Activated effector memory CD4-positive, alpha-beta T cell treated with anti-CD3 and anti-CD28 coated beads, Interleukin-2, amount 50 U/mL, for 16 hours (primary cell): ENCODE measurements at regions not wholly inside any gene's neighbourhood (a gene's known extent, or its start where the extent isn't known, plus 50 kb on each side); places are given as distances from the start of the nearest gene placed in this dataset.
A peak's percentile ranks its signal among the peaks of the same experiment; 100 is the strongest.
"Not testable (repeated sequence)": the region's sequence is repeated elsewhere in the genome, so short reads cannot be mapped to it uniquely, and the experiment has no call there.

Experiments
- DNase-seq: peaks from one replicate; pipeline ENCODE4 v3.0.0-alpha.2; 2020

DNA sequence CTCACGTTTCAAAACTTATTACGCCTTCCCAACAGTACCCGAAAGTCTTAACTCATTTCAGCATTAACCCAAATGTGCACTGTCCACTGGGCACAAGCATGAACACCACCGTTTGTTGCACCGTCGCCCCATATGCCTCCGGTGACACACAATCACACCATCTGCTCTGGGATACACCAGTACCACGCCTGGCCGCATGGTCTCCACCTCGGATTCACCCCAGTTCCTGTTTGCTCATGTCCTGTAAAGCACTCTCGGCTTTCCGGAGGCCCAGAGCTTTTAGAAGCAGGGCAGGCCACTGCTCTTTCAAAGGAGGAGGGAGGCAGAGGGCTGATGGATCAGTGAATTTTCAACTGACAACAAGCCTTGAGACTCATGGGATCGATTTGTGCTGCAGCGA is 1570.0 kb upstream of the DEFB115 start:
- DNase-seq = no peak

GRCh38 chr20:29689411-29690225 is 1567.8 kb upstream of the DEFB115 start:
- DNase-seq = peak; percentile 78

DNA sequence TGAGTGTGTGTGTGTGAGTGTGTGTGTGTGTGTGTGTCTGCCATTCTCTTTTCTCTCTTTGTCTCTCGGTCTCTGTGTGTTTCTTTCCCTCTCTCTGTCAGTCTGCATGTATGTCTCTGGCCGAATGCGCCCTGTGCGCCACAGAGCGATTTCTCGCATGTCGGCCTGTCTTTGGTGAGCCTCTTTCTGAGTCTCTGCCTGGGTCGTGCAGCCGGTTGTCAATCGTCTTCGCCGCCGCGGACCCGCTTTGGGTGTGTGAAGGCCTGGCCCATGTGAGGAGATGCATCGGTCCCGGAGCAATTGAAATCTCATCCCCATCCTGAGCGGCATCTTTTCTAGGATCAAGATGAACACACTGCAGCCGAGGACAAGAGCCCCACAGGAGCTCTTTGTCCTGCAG is 1567.2 kb upstream of the DEFB115 start:
- DNase-seq = no peak

DNA sequence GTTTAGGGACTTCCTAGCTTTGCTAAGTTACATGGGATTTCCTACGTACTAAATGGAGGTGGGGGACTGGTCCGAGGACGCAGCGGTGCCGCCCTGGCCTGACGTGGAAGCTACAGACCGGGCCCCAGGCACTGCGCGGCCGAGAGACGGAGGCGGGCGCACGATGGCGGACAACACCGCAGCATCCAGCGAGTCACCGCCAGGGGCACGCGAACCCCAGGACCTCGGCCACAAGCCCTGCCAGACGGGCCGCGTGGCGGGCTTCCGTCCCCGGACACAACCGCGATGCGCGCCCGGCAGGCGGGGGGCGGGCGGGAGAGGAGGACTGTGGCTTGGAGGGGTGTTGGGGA is 1516.9 kb upstream of the DEFB115 start:
- no peak for DNase-seq

- no peak for DNase-seq
Observed at GRCh38 chr20:29740951-29741593, 1516.4 kb upstream of the DEFB115 start.

- no peak for DNase-seq
Observed at GRCh38 chr20:29741594-29741893, 1515.9 kb upstream of the DEFB115 start.

DNA sequence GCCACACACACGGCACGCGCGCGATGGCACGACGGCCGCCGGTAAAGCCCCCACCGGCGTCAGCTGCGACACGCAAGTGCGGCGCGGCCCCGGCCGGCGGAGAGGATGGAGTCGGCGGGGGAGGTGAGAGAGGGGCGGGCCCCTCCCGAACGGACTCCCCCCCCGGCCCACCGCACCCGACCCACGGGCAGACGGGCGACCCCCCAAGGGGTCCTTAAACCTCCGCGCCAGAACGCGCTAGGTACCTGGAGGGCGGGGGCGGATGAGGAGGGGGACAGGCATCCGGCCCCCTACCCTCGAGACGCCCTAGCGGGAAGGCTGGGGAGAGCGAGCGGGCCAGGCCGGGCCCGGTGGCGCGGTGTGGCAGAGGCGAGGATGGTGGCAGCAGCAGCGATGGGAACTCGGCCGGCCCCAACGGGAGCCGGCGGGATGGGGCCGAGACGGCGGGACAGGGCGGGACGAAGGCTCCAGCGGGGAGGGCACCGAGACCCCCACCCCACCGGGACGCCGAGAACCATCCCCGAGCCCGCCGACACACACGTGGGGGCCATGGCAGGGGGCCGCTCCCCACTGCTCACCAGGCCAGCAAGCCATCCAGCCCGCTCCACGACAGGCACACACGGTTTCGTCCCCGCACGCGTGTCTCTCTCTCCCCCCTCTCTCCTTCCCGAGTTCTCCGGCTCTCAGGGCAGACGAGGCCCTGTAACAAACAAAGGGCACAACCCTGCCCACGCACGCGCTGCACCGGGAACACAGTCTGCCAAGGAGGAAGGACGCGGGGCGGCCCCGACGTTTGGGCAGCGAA is 1515.4 kb upstream of the DEFB115 start:
- no peak for DNase-seq

DNA sequence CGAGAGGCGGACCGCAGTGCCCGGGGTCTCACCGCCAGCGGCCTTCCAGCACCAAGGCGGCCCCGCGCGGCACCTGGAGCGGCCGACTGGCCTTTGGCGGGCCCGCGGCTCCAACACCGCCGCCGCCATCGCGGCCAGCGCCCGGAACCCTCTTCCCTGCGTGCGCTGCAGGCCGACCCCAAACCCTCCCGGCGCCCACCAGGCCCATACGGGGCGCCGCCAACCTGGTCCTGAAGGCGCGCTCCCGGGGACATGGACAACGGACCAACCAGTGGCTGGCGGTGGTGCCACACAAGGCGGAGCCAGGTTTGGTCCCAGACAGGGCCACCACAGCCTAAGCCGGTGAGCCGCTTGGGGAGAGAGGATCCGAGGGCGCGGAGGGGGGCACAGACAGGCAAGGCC is 1514.8 kb upstream of the DEFB115 start:
- DNase-seq = no peak

- no peak for DNase-seq
Observed at GRCh38 chr20:29743101-29743931, 1514.1 kb upstream of the DEFB115 start.

GRCh38 chr20:29744071-29744470 is 1513.4 kb upstream of the DEFB115 start:
- no peak for DNase-seq

GRCh38 chr20:29745534-29746245 is 1511.8 kb upstream of the DEFB115 start:
- DNase-seq = not testable (repeated sequence)

DNA sequence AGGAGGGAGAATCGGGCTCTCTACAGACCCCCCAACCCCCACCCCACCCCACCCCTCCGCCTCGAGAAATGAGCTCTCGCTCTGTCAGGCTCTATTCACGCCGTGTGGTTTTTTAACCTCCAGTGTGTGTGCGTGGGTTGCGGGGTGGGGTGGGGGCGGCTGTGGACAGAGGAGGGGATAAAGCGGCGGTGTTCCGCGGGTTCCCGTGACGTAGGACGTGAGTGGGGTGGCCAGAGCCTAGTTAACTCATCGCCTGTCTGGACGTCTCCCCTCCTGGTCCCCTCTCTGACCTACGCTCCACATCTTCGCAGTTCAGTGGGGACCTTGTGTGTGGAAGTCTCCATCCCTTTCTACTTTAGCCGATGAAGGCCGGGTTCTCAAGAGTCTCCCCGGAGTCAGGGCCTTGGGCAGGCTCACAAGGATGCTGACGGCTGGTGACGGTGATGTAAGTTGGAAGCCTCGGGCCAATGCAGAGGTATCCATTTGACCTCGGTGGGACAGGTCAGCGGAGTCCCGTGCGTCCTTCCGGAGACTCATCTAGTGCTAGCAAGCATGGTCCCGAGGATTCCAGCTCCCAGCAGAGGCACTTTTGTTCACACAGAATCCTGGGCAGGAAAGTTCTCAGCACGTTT is 1507.1 kb upstream of the DEFB115 start:
- no peak for DNase-seq

GRCh38 chr20:29752644-29753425 is 1504.6 kb upstream of the DEFB115 start:
- DNase-seq = peak; percentile 77

DNA sequence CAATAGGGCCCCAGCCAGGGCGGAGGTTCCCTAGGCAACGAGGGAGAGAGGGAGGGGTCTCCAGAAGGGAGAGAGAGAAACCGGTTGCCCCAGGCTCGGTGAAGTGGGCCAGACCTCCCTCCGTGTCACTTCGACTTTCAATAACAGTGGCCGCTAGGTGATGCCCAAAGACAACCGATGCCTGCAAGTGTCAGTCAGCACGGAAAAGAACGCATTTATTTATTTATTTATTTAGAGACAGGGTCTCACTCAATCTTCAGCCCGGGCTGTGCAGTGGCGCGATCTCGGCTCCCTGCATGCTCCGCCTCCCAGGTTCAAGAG is 1504.1 kb upstream of the DEFB115 start:
- peak; percentile 78 for DNase-seq

GRCh38 chr20:29753879-29754278 is 1503.6 kb upstream of the DEFB115 start:
- not testable (repeated sequence) for DNase-seq

- DNase-seq = not testable (repeated sequence)
Observed at GRCh38 chr20:29755854-29756498, 1501.5 kb upstream of the DEFB115 start.

GRCh38 chr20:29756664-29757063 is 1500.8 kb upstream of the DEFB115 start:
- DNase-seq = no peak

- DNase-seq = not testable (repeated sequence)
Observed at GRCh38 chr20:29761621-29762385, 1495.7 kb upstream of the DEFB115 start.

GRCh38 chr20:29762620-29763019 is 1494.8 kb upstream of the DEFB115 start:
- DNase-seq = no peak
